ENCODE measurements at regions not wholly inside any gene's neighbourhood (a gene's known extent, or its start where the extent isn't known, plus 50 kb on each side); places are given as distances from the start of the nearest gene placed in this dataset.
"Not testable (repeated sequence)": the region's sequence is repeated elsewhere in the genome, so short reads cannot be mapped to it uniquely, and the experiment has no call there.

DNA sequence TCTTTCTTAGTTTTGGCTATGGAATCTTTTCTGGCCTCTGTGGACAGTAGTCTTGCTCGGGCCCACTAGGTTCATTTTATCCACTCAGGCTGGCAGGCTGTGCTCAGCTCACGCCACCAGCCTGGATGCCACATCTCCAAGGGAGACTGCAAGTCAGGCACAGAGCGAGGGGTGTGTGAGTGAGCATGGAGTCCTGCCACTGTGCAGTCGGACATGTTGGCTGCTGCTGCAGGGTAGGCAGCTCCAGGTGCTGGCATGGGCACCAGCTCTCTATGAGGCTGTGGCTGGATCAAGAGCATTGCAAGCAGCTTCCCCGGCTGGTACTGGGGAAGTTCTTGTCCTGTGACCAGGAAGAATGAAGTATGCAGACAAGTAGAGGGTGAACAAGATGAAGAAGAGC is 158.9 kb downstream of the PCTP start:
- no peak for DNase-seq

DNA sequence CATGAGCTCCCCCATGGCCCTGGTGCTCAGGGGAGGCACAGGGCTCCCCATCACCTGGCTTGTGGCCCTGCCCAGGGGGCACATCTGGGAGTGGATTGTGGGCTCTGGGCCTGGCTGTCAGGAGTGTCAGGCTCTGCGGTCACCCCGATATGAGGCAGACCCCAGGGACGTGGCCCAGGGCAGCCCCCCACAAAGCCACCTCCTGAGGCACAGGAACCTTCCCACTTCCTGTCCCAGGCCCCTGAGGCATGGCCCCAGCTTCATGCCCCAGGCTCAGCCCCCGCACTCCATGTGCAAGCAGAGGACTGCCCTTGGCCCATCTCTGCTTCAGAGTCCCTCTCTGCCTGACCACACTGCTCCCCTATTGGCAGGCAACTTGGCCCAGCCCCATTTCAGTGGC is 160.3 kb downstream of the PCTP start:
- DNase-seq, result no peak

DNA sequence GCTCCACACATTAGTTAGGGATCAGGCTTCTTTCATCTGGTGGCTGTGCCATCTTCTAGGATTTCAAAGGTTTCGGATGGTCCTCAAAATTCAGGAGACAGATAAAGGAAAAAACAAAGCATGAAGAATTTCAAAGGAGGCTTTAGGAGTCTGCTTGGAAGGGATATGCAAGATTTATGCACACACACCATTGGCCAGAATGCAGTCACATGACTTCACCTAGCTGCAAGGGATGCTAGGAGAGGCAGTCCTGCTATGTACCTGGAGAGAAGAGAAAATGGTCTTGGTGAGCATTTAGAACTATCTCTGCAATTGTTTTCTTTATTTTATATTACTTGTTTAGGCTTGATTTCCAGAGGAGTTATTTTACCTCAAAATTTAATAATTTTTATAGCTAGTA is 174.6 kb downstream of the PCTP start:
- no peak for DNase-seq

DNA sequence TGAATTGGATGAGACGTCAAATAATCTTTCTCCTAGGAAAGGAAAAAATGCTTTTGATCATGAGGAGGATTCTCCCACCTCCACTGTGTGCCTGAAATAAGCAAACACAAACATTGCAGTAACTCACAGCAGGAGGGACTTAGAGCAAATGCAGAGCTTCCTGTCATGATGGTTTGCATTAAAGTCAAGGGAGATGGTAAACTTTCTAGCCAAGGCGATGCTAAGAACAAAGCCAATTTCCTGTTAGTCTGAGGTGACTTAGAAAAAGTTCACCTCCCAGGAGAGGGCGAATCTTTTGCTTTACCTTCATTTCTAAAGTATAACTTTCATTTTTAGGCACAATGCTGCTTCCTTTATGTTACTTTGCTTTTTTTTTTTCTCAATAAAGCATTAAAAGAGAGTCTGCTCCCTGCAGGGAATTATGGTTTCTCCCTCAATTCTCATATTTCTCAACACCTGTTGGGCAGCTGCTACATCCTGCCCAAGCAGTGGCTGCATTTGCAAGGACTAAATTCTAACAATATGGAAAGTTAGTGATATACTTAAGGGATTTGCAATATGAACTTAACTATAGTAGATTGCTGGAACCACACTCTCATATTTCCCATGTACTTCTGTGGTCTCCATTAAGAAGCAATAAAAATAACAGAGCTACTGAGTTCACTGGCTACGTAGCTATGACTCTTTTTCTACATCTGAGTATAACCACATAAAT is 175.6 kb downstream of the PCTP start:
- DNase-seq, result no peak

DNA sequence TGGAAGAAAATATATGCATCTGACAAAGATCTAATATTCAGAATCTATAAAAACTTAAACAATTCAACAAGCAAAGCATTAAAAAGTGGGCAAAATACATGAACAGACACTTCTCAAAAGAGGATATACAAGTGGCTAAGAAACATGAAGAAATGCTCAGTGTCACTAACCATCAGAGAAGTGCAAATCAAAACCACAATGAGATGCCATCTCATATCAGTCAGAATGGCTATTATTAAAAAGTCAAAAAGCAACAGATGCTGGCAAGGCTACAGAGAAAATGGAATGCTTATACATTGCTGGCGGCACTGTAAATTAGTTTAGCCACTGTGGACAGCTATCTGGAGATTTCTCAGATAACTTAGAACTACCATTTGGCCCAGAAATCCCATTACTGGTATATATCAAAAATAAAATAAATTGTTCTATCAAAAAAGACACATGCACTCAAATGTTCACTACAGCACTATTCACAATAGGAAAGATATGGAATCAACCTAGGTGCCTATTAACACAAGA is 179.5 kb downstream of the PCTP start:
- DNase-seq, result no peak

DNA sequence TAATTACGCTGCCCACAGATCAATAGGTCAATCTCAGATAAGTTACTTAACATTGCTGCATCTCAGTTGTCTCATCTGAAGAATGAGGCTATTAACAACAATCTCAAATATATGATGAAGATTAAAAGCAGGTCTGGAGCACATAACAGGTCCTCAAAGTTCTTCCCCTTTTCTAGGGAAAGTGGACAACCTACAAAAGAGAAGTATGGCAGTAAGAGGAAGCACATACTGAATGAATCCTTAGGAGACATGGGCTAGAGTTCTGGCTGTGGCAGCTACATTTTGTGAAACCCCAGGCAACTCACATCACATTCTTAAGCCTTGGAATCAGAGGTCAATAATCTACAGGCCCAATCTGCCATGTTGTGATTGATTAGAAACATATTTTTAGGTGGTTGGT is 180.6 kb downstream of the PCTP start:
- no peak for DNase-seq

DNA sequence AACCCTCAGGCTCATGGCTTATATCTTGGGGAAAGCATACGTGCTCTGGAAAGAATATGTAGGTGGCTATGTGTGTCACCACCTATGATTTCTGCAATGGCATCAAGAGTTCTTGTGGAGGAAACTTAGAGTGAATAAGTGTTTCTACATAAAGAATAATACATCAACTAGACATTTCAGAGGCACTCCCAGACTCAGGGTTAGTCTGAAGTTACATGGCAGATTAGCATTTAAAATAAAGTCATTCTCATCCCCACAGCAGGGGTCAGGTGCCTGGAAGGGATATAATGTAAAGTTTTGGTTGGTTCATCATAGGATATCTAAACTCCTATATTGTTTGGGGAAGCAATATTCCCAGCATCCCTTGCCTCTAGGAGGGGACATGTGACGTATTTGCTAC is 182.1 kb downstream of the PCTP start:
- DNase-seq, result no peak

DNA sequence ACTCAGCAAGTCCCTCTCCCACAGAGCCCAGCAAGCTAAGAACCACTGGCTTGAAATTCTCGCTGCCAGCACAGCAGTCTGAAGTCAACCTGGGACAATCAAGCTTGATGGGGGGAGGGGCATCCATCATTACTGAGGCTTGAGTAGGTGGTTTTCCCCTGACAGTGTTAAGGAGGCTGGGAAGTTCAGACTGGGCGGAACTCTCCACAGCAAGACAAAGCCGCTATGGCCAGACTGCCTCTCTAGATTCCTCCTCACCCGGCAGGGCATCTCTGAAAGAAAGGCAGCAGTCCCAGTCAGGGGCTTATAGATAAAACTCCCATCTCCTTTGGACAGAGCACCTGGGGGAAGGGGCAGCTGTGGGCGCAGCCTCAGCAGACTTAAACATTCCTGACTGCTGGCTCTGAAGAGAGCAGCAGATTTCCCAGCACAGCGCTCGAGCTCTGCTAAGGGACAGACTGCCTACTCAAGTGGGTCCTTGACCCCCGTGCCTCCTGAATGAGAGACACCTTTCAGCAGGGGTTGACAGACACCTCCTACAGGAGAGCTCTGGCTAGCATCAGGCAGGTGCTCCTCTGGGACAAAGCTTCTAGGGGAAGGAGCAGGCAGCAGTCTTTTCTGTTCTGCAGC is 188.4 kb downstream of the PCTP start:
- not testable (repeated sequence) for DNase-seq

DNA sequence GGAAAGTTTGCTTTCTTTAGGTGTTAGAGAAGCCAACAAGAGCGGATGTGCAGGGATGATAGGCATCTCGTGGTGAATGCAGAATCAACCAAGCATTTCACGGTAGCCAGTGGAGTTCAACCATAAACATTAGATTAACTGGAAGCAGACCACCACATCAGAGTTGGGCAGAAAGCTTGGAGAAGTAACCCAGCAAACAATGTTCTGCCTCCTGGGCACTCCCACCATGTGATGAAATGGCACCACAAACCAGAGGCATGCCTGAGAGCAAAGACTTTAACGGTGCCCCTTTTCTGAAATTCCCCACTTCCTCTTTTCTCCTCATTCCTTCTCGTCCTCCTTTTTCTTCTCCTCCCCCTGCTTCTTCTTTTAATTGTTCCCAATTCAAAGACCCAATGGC is 193.5 kb upstream of the ANKFN1 start:
- DNase-seq, result no peak

DNA sequence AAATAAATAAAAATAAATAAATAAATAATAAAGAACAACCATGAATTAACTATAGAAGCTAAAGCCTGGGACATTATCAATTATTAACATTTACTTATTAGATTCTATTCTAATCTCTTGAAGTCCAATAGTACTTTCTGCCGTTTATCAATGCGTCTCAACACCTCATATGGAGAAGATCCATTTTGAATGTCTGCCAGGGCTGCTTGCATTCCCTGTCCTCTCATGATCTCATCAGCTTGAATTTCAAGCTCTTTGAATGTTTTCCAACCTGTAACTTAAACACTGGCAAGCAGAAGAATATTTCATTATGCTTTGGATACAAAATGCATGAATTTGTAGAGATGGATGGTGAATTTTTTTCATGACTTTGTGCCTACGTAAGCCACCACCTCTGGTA is 191.9 kb upstream of the ANKFN1 start:
- DNase-seq, result no peak

DNA sequence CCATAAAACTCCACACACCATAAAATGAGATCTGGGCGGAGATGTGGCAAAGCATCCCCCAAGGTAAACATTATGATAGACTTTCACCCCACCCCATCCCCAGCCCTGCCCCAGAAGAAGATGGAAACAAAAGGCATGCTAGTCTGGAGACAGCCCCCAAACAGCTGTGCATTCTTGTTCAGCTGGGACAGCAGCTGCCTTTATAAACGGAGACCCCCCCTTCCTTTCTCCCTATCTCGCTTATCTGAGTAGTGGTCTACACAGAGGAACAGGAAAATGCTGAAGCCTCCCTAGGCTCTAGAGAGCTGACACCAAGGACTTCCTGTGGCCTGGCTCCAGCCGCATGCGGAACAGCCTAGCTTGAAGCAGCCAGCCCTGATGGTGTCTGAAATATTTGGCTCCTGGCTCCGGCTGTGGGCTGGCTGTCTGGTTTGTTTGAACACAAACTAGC is 190.3 kb upstream of the ANKFN1 start:
- no peak for DNase-seq

DNA sequence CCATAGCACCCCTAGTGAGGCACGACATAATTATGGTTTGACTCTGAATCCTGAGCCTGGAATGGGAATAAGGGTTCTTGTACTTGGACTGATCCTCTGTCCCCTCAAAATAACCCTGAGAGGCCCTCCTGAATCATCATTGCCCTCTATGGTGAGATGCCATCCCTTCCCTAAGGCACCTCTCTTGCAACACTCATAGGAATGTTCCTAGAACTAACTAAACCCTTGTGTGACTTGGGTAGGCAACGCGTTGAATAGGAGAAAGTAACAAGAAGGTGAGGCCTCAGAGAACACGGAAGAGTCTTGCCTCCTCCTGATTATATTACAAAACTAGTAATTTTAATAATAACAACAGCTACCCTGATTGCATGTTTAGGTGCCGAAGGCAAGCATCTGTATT is 189.1 kb upstream of the ANKFN1 start:
- DNase-seq, result no peak

DNA sequence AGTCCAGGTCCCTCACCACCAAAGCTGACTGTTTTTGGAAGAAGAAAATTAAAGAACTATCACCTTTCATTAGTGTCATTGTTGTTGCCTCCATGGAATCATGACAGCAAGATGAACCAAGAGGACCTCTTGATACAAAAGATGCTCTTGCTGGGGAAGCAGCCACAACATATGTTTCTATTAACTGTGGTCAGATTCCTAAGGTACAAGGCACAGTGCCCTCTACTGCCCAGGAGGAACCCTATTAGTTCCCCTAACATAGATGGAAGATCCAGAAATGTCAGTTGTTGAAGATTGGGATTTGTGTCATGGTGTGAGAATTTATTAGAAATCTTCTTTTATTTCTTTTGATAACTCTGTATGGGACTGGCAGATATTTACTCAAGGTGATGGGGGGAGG is 188.2 kb upstream of the ANKFN1 start:
- no peak for DNase-seq

DNA sequence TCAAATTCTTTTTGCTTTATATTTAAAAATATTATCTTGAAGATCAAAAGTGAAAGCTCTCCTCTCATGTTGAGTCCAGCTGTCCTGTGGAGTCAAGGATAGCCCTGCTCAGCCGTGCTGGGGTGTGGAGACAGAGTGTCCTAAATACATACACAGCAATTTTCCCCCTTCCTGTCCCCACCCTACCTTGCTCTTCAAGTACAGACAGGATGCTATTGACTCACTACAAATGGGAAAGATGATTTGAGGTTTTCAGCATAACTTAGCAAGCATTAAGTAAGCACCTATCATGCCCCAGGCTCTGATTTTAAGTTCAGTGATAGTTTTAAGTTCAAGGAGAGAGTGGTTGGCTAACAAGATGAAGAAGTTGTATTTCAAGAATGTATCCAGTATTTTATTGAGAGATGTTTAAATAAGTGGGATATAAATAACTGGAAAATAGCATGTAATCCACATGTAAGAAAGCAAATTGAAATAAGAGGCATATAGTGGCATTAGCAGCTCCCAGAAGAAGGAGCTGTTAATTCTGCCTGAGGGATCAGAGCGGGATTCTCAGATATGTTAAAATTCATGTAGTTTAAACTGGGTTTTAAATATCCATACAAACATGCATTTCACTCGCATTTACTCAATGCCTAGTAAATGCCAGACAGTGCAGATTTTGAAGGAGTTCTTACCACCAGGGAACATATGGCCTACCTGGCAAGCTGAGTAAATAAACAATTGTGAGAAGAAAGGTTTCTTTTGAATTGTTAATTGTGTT is 183.5 kb upstream of the ANKFN1 start:
- DNase-seq, result no peak

DNA sequence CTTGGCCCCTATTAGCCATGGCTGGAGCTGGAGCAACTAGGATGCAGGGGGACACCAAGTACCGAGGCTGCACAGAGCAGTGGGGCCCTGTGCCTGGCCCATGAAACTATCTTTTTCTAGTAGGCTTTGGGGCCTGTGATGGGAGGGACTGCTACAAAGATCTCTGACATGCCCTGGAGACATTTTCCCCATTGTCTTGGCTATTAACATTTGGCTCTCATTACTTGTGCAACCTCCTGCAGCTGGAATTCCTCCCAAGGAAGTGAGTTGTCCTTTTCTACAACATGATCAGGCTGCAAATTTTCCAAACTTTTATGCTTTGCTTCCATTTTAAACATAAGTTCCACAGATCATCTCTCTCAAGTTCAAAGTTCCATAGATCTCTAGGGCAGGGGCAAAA is 174.7 kb upstream of the ANKFN1 start:
- no peak for DNase-seq

DNA sequence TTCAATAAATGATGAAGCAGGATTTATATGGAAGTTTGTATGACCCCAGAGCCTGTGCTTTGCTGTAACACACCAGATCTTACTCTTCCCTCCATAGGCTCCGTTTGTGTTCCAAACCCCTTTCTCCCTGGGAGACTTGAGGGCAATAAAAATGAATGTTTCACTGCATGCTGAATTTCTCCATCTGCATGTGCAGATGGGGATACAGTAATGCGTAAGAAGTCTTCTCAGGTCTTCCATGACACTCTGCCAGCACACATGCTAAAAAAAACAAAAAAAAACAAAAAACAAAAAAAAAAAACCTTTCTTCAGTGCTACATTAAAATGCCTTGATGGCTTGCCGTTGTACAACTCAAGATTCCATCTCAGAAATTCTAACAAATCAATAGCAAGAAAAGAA is 170.2 kb upstream of the ANKFN1 start:
- DNase-seq, result no peak

DNA sequence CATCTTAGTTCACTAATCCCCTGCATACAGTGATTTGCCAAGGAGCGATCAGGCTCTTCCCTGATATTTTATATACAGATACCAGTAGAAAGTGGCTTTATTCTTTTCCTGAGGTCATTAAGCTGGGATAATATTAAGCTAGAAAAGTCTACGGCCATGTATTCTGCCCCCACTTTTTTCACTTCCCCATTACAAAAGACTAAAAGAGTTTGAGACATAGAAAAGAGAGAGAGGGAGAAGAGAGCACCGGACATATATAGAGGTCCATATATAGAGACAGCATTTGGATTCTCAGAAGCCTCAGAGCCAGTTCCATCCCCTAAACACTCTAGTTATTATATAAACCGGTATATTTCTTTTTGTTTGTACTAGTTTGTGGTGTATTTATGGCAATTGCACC is 166.5 kb upstream of the ANKFN1 start:
- DNase-seq, result no peak

DNA sequence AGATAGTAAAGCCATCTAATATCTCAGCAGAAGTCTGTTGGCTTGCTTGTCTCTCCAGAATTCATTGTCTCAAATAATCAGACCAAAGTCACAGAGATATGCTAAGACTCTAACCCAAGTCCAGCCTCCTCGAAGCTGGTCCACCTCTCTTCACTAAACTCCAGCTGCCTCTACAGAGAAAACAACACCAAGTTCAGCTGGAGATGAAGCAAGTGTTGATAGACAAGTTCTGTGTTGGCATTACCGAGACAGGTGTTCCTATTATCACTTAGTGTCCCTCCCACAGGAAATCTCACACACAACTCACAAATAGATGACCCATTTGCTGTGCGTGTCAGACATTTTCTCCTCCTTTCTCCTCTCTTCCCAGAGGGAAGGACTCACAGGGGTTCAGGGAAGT is 164.4 kb upstream of the ANKFN1 start:
- no peak for DNase-seq

DNA sequence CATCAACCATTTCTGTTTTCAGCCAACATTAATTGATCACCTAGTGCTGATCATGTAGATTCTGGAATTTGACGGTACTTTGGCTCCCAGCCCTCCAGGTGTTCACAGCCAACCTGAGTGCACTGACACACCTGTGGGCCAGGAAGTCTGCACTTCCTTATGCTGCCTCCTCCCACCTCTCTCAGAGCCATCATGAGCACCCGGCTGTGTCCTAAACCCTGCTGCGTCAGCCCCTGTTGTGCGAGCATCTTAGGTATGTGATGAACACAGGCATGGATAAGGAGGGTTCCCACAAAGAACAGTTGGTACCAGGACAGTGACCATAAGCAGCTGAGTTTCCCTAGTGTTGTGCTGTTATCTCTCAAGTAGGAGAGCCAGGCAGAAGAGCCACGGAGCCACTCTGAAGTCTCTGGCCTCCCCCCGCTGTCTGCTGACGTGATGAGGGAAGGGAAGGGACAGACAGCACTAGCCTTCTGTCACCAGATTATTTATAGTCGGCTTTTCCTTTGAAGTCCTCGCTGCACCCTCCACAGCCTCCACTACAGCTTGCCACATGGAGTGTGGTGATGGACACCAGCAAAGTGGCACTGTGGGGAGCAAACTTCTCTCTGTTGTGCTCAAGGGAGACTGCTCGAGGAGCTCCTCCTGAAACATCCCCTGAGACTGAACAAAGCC is 162.8 kb upstream of the ANKFN1 start:
- DNase-seq, result no peak

DNA sequence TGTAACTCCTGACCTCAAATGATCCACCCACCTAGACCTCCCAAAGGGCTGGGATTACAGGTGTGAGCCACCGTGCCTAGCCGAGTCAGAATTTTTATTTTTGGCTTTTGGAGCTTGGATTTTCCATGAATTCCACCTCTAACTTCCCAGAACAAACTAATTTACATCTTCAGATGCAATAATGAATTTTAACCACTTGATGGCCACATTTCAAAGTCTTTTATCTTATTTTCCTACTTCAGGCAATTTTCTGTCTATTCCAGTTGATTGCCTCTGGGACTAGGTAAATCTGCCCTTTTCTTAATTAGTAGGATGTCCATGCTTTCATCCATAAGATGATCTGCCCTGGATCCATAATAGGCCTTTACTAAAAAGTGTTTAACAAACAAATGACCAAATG is 156.4 kb upstream of the ANKFN1 start:
- DNase-seq, result no peak

DNA sequence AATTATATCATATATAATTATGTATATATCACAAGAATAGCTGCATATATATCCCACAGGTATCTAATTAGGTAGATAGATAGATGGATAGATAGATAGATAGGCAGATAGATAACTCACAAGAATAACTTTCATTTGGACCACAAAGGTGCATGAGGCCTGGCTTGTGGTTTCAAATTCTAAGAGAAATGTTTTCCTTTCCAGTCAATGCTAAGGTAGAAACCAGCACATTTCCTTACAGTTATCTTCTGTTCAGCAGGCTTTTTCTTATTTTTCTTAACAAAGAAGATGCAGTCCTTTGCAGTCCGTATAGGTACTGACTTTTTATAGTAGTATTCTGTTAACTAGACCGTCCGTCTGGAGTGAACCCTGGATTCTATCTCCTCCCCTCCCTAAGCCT is 152.9 kb upstream of the ANKFN1 start:
- no peak for DNase-seq

DNA sequence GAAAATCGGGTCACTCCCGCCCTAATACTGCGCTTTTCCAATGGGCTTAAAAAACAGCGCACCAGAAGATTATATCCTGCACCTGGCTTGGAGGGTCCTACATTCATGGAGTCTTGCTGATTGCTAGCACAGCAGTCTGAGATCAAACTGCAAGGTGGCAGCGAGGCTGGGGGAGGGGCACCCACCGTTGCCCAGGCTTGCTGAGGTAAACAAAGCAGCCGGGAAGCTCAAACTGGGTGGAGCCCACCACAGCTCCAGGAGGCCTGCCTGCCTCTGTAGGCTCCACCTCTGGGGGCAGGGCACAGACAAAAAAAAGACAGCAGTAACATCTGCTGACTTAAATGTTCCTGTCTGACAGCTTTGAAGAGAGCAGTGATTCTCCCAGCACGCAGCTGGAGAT is 150.6 kb upstream of the ANKFN1 start:
- not testable (repeated sequence) for DNase-seq

Data from activated T-cell treated with anti-CD3 and anti-CD28 coated beads, Interleukin-2, amount 50 U/mL, for 48 hours (primary cell).